GM19240 (cell line): ENCODE measurements at regions not wholly inside any gene's neighbourhood (a gene's known extent, or its start where the extent isn't known, plus 50 kb on each side); places are given as distances from the start of the nearest gene placed in this dataset.

Experiments used
- DNase-seq: peaks from one replicate; pipeline ENCODE4 v3.0.0; 2011; ENCODE audit warnings: low spot score; ENCODE audit not compliant: insufficient read length

DNA sequence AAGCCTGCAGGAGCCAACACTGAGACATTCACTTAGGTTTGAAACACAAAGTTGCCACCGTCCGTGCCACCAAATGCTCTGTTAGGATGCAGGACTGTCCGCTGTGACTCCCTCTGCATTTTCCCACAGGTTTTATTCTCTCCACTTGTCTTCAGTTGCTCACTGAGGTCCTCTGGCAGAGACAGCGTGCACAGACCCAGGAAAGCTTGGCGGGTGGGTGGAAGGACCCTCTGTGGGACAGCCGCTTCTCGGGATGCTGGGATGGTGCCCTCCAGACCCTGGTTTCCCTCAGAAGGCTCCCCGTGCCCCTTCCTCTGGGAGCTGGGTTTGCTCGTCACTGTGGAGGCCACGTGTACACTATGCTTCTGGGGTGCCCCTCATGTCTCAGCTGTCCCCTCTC, 733.6 kb downstream of the GALR1 start:
- DNase-seq, result no peak

DNA sequence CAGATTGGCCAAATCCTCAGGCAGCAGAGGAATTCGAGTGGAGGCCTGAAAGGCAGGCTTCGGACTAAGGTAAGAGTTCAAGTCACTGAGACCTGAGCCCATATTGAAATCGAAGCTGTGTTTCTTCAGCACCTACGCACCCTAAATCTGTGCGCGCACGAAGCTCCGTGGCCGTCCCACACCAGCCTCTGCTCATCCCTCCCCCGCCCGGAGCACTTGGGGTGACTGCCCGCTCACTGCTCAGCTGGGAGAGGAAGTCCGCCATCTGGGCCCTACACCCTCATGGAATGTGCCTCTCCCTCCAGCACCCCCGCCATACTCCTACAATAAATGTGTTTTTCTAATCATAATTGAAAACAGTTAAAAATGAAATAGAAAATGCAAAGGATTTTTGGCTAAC, 734.5 kb downstream of the GALR1 start:
- DNase-seq, result no peak

DNA sequence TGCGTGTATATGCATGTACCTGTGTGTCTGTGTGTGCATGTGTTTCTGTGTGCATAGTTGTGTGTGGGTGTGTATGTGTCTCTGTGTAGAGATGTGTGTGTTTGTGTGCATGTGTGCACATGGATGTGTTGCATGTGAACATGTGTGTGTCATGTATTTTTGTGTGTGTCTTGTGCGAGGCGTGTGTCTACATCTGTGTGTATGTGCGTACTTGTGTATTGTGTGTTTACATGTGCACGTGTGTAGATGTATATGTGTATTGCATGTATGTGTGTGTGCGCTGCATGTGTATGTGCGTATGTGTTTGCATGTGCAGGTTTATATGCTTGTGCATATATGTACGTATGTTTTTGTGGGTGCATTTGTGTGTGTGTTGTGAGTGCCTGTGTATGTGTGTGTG, 735.2 kb downstream of the GALR1 start:
- DNase-seq, result no peak

DNA sequence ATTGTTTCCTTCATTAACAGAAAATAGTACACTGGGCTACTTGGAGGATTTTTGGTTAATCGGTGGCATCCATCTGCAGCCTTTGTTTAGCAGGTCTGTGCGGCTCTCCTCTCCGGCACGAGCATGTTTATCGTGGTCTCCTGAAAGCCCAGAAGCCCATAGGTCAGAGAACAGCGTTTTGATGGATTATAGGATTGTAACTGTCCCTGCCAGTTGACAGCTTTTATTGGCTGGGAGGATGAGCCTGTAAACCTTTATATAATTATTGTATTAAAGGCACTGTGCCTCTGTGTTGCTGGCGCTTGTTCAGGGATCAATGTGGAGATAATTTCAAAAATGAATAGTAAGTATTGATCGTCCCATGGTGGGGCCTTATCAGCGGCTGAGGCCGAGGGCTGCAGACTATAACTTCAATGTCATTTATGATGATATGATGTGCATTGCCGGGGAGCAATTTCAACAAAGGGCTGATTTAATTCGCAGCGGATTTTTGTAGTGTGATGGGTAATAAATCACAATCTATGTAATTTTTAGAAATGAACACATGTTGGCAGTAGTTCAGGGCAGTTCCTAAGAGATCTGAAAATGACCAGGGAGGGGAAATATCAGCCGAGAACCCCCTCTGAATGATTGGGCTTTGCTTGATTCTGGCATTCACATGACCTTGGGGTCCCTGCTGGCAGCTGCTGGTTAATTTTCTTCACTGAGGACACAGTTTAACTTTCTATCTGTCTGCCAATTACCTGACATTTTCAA, 736.1 kb downstream of the GALR1 start:
- no peak for DNase-seq

DNA sequence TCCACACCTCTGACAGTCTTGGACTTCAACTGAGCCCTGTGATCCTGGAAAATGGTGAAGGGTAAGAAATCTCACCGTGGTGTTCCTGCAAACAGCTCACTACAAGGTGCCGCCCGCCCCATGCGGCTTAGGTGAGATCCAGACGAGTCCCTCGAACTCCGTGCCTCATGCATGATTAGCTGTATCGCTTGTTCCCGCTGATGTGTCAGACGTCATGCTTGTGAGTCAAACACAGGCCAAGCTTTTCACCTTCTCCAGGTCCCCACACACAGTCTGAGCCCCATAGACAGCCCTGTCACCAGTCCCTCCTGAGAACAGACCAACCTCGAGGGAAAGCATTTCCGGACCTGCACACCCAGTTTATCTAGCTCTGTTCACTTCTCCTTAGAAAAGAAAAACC, 740.5 kb downstream of the GALR1 start:
- DNase-seq, result no peak

DNA sequence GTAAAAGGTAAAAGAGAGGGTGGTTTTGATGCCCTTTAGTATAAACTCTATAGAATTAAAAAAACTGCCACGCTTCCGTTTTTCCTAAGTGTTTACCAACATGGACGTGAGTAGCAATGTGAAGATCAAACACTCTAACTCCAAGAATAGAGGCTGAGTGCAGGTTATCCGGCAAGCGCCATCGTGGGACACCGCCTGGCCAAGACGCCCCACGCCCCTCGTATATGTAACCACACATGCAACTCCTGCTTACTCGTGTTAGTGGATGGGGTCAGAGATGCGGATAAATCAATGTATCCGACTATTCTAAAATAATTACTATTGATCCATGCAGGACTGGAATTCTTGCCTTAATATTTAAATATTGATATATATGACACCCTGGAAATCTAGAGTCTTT, 741.3 kb downstream of the GALR1 start:
- no peak for DNase-seq

DNA sequence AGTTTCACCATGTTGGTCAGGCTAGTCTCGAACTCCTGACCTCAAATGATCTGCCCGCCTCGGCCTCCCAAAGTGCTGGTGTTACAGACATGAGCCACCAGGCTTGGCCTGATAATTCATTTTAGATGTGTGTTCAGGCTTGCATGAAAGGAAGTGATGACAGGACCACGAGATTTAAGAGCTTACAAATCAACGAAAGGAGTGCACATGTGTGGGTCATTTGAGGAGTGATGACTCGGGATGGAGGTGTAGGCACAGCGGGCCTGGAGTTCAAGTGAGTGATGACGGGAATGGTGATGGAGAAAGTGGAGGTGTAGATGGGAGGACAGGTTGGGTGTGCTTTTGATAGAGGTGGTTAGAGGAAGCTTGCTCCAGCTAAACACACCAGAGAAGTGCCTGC, 742.4 kb downstream of the GALR1 start:
- DNase-seq, result no peak

DNA sequence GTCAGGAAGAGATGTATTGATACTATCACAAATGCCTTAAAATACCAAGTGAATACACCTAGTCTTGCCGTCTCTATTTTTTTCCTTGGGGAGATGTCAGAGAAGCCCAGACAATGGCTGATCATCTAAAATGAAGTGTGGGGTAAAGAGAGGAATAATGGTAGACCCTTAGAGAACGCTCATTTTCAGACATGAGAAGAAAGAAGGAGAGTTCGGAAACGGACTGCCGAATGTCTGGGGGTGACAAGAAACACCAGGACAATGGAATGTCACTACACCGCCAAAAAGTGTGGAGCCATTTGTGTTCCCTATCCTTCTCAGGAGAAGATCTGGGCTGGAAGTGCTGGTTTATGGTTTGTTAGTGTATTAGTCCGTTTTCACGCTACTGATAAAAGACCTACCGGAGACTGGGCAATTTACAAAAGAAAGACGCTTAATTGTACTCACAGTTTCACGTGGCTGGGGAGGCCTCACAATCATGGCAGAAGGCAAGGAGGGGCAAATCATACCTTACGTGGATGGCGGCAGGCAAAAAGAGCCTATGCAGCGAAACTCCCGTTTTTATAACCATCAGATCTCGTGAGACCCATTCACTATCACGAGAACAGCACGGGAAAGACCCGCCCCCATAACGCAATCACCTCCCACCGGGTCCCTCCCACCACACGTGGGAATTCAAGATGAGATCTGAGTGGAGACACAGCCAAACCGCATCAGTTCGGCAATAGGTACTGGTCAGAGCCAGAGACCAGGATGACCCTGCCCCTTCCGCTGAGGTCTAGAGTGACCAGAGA, 743.7 kb downstream of the GALR1 start:
- DNase-seq, result no peak

DNA sequence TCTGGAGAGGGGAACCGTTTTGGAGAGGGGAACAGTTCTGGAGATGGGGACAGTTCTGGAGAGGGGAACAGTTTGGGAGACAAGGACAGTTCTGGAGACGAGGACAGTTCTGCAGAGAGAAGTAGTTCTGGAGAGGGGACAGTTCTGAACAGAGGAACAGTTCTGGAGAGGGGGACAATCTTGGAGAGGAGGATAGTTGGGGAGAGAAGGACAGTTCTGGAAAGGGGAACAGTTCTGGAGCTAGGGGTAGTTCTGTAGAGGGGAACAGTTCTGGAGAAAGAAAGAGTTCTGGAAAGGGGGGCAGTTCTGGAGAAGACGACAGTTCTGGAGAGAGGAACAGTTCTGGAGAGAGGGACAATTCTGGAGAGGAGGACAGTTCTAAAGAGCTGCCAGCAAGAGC, 745.9 kb downstream of the GALR1 start:
- DNase-seq, result no peak

DNA sequence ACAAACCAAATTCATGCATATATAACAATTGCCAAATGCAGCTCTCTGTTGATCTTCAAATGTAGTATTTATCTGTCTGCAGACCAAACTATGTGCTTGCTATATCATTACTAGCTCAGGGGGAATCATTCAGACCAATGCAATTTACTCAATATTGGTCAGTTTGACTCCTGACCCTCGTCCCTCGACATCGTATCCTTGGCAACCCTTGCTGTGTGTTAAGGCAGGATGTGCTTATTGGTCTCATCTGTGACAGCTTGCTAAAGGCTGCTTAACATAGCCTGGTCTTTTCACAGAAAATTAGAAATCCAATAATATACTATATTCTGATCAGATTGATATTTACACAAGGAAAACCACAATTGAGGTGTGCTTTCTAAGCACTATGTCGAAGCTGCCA, 747.1 kb downstream of the GALR1 start:
- DNase-seq, result no peak

DNA sequence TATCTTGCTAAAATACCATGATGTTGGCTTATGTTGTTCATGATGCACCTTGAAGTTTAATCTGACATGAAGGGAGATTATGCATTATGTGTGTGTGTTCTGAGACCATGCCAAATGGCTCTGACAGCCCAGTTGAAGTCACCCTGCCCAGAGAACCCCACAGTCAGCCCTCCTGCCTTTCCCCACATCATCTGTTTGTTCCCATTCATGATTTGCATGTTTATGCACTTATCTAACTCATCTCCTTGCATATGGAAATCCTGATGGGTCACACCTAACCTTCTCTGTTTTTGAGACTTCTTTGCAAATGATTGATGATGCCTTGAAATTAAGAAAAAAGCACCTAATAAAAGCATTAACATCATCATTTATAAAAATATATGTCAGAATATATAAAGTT, 752.2 kb downstream of the GALR1 start:
- DNase-seq, result no peak

DNA sequence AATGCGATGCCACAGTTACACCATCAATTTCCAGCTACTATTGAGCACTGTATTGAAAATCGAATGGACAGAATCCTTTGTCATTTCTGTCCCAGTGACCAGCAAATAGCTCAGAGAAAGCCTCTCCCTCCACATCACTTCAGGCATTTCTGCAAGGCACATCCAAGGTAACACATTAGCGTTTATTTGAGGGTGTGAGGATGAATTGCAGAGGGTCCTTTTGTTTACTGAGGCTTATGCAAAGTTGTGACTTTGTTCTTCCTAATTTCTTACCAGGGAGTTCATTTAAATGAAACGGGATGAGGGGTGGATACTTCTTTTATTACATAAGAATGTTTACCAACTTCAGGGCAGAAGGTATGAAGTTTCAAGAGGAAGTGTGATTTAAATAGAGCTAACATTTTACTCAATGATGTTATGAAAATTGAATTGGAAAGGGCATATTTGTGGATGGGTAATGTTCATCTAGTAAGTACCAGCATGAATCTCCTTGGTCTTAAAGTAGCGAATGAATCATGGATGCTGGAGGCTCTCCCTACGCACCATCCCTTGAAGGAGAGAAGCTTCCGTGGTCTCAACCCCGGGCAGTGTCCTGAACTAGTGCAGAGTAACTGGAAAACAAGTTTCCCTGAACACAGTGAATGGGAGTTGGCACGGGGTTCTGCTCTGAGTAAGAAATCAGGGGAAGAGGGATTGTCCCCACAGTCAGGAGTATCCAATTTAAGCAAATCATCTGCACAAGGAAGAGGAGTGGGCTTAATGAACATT, 756.5 kb downstream of the GALR1 start:
- no peak for DNase-seq

DNA sequence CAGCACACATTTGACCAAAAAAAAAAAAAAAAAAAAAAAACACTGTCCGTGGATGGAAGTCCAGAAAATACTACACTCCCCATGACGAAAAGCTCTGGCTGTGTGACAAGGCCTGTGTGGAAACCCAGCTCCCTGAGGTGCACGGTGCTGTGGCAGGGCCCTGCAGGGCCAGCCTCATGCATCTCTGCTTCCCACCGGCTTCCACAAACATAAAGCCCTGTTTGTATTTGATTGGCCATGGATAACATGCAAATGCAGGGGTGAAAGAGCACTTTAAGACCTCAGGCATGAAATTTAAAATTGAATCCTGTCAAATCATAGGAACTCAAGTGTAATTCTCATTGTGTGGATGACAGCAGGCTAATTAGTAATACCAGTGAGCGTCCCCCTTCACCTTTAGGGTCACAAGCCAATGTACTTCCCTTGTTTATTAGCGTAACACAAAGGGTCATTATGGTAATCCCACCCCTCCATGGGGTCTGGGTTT, 757.2 kb downstream of the GALR1 start:
- no peak for DNase-seq

DNA sequence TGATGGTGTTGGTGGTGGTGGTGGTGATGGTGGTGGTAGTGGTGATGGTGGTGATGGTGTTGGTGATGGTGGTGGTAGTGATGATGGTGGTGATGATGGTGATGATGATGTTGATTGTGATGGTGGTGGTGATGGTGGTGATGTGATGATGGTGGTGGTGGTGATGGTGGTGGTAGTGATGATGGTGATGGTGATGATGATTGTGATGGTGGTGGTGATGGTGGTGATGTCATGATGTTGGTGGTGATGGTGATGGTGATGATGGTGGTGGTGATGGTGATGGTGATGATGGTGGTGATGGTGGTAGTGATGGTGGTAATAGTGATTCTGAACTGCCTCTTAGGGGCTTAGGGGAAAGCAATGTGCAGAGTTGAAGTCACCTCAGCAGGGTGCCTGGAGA, 760.7 kb downstream of the GALR1 start:
- DNase-seq, result no peak

DNA sequence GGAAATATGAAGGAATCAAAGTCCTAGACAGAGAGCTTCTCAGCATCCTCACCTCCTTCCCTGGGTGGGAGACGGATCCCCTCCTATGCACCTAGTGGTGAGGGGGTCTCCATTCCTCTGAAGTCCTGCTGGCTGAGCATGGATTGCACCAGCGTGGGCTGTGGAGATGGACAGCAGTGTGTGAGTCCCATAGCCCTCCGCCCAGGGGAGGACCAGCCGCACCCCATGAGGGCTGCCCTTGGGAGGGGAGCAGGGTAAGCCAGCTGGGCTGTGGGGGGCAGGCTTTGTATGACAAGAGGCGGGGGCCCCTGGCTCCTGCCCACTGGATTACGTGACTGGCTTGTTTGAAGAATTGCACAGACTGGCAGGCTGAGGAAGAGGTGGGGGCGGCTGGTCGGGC, 768.2 kb downstream of the GALR1 start:
- DNase-seq, result no peak

DNA sequence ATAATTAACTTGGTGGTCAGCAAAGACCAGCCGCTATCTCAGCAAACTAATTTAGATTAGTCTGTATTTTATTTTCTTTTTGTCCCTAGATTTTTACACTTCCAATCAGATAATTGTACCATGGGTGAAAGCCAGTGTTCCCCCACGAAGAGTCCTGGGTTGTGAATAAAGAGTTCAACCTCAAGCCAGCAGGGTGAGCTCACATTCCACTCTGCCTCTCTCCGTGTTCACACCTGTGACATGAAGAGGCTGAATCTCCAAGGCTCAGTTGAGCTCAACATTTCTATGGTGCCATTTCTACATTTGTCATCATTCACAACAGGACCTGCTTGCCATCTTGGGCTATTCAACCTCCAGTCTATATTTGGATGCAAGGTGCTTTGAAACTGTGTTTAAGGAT, 771.5 kb downstream of the GALR1 start:
- DNase-seq, result no peak

DNA sequence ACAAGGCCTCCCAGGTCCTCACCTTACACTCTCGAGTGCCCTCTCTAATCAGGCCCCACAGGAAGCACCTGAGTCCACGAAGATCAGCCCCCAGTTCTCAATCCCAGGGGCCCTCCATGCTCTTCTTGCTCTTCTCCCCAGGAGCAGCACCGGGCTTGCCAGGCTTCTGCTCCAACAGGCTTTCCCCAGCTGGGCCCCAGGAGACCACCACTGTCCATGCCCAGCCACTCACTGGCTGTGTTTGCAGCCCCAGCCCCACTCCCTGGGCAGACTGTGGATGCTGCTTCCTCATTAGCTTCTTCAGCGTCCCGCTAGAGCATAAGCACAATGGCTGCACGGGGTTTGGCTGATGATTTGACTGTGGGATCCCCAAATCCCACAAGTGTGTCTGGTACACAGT, 781.9 kb downstream of the GALR1 start:
- DNase-seq, result no peak

DNA sequence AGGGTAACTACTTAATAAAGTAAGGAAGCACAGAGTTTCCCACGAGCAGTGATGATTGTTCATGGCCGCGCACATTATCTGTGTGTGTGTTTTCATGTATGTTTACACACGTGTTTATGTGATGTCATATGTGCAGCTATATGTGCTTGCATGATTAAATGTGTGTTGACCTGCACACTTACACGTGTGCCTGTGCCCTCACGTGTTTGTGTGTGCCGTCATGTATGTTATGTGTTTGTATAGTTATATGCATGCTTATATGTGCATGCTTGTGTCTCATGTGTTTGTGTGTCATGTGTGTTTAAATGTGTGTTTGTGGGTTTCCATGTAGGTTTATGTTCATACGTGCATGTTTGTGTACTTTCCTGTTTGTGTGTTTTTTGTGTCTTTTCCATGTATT, 782.3 kb downstream of the GALR1 start:
- DNase-seq, result no peak

DNA sequence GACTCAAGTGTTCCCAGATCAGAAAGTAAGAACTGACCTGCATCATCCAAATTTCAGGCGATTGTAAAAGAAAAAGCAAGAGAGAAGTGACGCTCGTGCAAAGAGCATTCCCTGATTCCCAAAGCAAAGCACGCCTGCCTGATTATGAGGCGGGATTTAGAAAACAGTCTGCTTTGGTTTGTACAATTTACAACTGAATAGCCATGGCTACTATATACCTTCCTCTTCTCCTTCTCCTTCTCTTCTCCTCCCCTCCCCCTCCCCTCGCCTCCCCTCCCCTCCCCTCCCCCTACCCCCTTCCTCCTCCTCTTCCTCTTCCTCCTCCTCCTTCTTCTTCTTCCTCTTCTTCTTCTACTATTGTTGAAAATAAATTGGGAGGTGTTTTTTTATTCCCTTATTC, 782.9 kb downstream of the GALR1 start:
- no peak for DNase-seq

DNA sequence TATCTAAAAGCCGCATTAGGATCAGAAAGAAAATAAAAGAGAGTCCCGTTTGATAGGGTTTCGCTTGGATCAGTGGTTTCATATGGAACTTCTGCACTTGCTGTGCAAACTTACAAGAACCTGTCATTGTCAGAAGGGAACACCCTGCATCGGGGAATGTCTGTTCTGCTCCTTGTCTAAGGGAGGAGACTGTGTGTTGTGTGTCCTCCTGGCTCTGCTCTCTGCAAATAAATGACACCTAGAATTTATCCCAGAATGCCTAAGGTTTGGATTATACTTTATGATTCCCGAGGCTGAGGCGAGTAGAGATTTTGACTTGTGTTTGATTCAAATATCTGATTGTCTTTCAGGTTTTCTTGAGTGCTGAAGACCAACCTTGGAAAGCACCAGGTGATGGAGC, 785.1 kb downstream of the GALR1 start:
- no peak for DNase-seq

DNA sequence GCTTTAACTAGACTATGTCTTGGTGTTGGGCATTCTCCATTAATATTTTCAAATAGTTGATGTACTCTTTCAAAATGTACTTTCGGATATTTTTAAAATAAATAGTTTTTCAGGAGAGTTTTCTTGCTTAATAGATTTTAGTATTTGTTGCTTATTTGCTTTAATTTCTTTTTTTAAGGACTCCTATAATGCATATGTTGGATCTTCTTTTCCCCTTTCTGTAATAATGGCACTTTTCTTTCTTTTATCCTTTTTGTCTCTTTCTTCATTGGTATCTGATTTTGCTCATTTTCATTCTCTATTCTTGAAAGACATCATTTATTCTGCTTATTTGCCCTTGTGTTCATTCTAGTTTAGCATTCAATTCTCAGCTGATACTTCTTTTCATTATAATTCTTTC, 791.6 kb downstream of the GALR1 start:
- DNase-seq, result no peak

DNA sequence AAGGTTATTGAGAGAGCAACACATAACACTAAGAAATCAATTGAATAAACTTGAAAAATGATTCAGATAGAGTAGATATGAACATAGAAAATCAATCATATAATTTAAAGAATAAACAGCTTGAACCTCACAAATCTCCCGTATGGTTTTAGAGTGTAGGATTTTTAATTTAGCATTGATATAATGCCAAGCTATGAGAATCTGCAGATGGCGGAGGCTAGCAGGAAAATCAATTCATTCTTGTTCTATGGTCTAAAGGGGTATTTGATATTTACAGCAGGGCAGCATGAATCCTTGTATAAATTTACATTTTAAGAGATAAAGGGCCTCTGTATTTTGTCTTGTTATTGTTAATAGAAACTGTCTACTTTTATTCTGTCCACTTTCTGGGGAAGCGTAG, 797.0 kb downstream of the GALR1 start:
- no peak for DNase-seq
